ENCODE measurements at regions not wholly inside any gene's neighbourhood (a gene's known extent, or its start where the extent isn't known, plus 50 kb on each side); places are given as distances from the start of the nearest gene placed in this dataset.
"Not testable (repeated sequence)": the region's sequence is repeated elsewhere in the genome, so short reads cannot be mapped to it uniquely, and the experiment has no call there.

DNA sequence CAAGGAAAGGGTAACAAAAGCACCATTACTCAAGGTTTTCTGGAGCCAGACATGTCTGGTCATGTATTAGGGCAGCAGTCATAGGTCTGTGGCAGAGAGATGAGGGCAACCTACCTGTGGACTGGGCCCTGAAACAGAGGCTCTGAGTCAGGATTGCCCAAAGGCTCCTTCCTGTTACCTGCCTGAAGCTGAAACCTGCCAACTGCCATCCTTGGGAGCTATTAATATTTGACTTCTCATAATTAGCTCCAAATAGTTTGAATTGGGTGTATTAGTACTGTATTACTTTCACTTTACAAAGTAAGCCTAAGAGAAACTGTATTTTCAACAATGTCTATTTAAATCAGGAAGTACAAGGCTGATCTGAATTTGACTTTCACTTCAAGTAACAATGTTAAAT lies 72.0 kb upstream of the TBX18 start:
- H3K4me3 ChIP-seq (ENCODE audit: low read length): no peak overlapping the region
- no peaks in the 10 kb centered on the region for H3K36me3 ChIP-seq (ENCODE audit: insufficient read depth, low read length)
- peaks cover 6% of the 10 kb centered on the region for H3K9me3 Mint-ChIP-seq
- no peak overlapping the region for H3K27ac ChIP-seq (ENCODE audit: low read depth in 1 of 2, low read length in 2 of 2)
- TF ChIP-seq, protein P1, sequence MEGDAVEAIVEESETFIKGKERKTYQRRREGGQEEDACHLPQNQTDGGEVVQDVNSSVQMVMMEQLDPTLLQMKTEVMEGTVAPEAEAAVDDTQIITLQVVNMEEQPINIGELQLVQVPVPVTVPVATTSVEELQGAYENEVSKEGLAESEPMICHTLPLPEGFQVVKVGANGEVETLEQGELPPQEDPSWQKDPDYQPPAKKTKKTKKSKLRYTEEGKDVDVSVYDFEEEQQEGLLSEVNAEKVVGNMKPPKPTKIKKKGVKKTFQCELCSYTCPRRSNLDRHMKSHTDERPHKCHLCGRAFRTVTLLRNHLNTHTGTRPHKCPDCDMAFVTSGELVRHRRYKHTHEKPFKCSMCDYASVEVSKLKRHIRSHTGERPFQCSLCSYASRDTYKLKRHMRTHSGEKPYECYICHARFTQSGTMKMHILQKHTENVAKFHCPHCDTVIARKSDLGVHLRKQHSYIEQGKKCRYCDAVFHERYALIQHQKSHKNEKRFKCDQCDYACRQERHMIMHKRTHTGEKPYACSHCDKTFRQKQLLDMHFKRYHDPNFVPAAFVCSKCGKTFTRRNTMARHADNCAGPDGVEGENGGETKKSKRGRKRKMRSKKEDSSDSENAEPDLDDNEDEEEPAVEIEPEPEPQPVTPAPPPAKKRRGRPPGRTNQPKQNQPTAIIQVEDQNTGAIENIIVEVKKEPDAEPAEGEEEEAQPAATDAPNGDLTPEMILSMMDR (IDR thresholded peaks at IDR 0.05): no peak
- no peaks in the 10 kb centered on the region for H3K27me3 Mint-ChIP-seq
- no peaks in the 10 kb centered on the region for H3K27me3 ChIP-seq (ENCODE audit: control insufficient read depth in 1 of 2, insufficient read depth in 2 of 2, low read length in 2 of 2)
- DNase-seq (no peak), ATAC-seq (ENCODE audit: poor library complexity) (no peak)
- ChIA-PET CTCF (no interaction called here), POLR2A (no interaction called here)
- H3K4me1 ChIP-seq (ENCODE audit: insufficient read depth, low read length): no peaks in the 10 kb centered on the region
- no peaks in the 10 kb centered on the region for H3K36me3 Mint-ChIP-seq (ENCODE audit: low read depth)
- no peaks in the 10 kb centered on the region for H3K4me1 Mint-ChIP-seq (ENCODE audit: low read depth)
- H3K27ac Mint-ChIP-seq: no peak overlapping the region
- intact Hi-C loops (cut with DNase I, micrococcal nuclease): loop anchor here in 1 of 2 experiments (10.0 kb wide), 1 partner anchor 228 kb away; no protein-coding TSS in a partner anchor
- H3K4me3 Mint-ChIP-seq: no peak overlapping the region
- peaks cover 0 to 6% of the 10 kb centered on the region in 2 experiments for H3K9me3 ChIP-seq (ENCODE audit: control insufficient read depth in 1 of 2, insufficient read depth in 1 of 2, low read length in 2 of 2)

- CTCF ChIA-PET: no interaction called here
- POLR2A ChIA-PET: no interaction called here
- H3K9me3 ChIP-seq (ENCODE audit: control insufficient read depth in 1 of 2, insufficient read depth in 1 of 2, low read length in 2 of 2): peaks cover 0 to 6% of the 10 kb centered on the region in 2 experiments
- no peak overlapping the region for H3K4me3 ChIP-seq (ENCODE audit: low read length)
- TF ChIP-seq, protein P1 (IDR thresholded peaks at IDR 0.05): no peak
- H3K4me1 ChIP-seq (ENCODE audit: insufficient read depth, low read length): no peaks in the 10 kb centered on the region
- H3K9me3 Mint-ChIP-seq: peaks cover 6% of the 10 kb centered on the region
- DNase-seq (no peak), ATAC-seq (ENCODE audit: poor library complexity) (no peak)
- H3K27ac ChIP-seq (ENCODE audit: low read depth in 1 of 2, low read length in 2 of 2): no peak overlapping the region
- H3K27ac Mint-ChIP-seq: no peak overlapping the region
- H3K4me1 Mint-ChIP-seq (ENCODE audit: low read depth): no peaks in the 10 kb centered on the region
- no peak overlapping the region for H3K4me3 Mint-ChIP-seq
- H3K36me3 ChIP-seq (ENCODE audit: insufficient read depth, low read length): no peaks in the 10 kb centered on the region
- intact Hi-C loops (cut with DNase I, micrococcal nuclease): loop anchor here in 1 of 2 experiments (10.0 kb wide), 1 partner anchor 229 kb away; no protein-coding TSS in a partner anchor
- H3K27me3 Mint-ChIP-seq: no peaks in the 10 kb centered on the region
- no peaks in the 10 kb centered on the region for H3K36me3 Mint-ChIP-seq (ENCODE audit: low read depth)
- no peaks in the 10 kb centered on the region for H3K27me3 ChIP-seq (ENCODE audit: control insufficient read depth in 1 of 2, insufficient read depth in 2 of 2, low read length in 2 of 2)
Measured at GRCh38 chr6:84835340-84835739, 70.9 kb upstream of the TBX18 start.

GRCh38 chr6:84831924-84832323 lies 67.5 kb upstream of the TBX18 start:
- H3K4me1 ChIP-seq (ENCODE audit: insufficient read depth, low read length); H3K4me1 Mint-ChIP-seq (ENCODE audit: low read depth); POLR2A ChIA-PET; H3K9me3 ChIP-seq (ENCODE audit: control insufficient read depth in 1 of 2, insufficient read depth in 1 of 2, low read length in 2 of 2); H3K4me3 ChIP-seq (ENCODE audit: low read length); CTCF ChIA-PET; H3K27me3 ChIP-seq (ENCODE audit: control insufficient read depth in 1 of 2, insufficient read depth in 2 of 2, low read length in 2 of 2); H3K4me3 Mint-ChIP-seq; DNase-seq; ATAC-seq (ENCODE audit: poor library complexity); H3K36me3 Mint-ChIP-seq (ENCODE audit: low read depth); H3K27me3 Mint-ChIP-seq; H3K27ac ChIP-seq (ENCODE audit: low read depth in 1 of 2, low read length in 2 of 2); H3K36me3 ChIP-seq (ENCODE audit: insufficient read depth, low read length); H3K27ac Mint-ChIP-seq: not testable (repeated sequence)
- intact Hi-C loops (cut with DNase I, micrococcal nuclease): loop anchor here in 1 of 2 experiments (10.0 kb wide), 1 partner anchor 233 kb away; no protein-coding TSS in a partner anchor
- peaks cover 11% of the 10 kb centered on the region for H3K9me3 Mint-ChIP-seq

GRCh38 chr6:84825461-84825860 lies 61.1 kb upstream of the TBX18 start:
- peaks cover 12% of the 10 kb centered on the region for H3K9me3 Mint-ChIP-seq
- CTCF ChIA-PET: no interaction called here

GRCh38 chr6:84821314-84821713 lies 56.9 kb upstream of the TBX18 start:
- ATAC-seq (ENCODE audit: poor library complexity); H3K4me1 Mint-ChIP-seq (ENCODE audit: low read depth); POLR2A ChIA-PET; intact Hi-C loops (cut with DNase I, micrococcal nuclease); H3K9me3 ChIP-seq (ENCODE audit: control insufficient read depth in 1 of 2, insufficient read depth in 1 of 2, low read length in 2 of 2); H3K27ac ChIP-seq (ENCODE audit: low read depth in 1 of 2, low read length in 2 of 2); H3K4me3 Mint-ChIP-seq; H3K27me3 ChIP-seq (ENCODE audit: control insufficient read depth in 1 of 2, insufficient read depth in 2 of 2, low read length in 2 of 2); CTCF ChIA-PET; DNase-seq; H3K4me3 ChIP-seq (ENCODE audit: low read length); H3K27me3 Mint-ChIP-seq; H3K4me1 ChIP-seq (ENCODE audit: insufficient read depth, low read length); H3K27ac Mint-ChIP-seq; H3K36me3 ChIP-seq (ENCODE audit: insufficient read depth, low read length); H3K36me3 Mint-ChIP-seq (ENCODE audit: low read depth): not testable (repeated sequence)
- H3K9me3 Mint-ChIP-seq: peaks cover 12% of the 10 kb centered on the region

More at GRCh38 chr6:84825461-84825860, 61.1 kb upstream of the TBX18 start:
- Histone ChIP-seq H3K4me1 (ENCODE audit: insufficient read depth, low read length) (no peaks in the 10 kb centered on the region), H3K27ac (ENCODE audit: low read depth in 1 of 2, low read length in 2 of 2) (no peak overlapping the region), H3K9me3 (ENCODE audit: control insufficient read depth in 1 of 2, insufficient read depth in 1 of 2, low read length in 2 of 2) (no peaks in the 10 kb centered on the region), H3K36me3 (ENCODE audit: insufficient read depth, low read length) (no peaks in the 10 kb centered on the region), H3K27me3 (ENCODE audit: control insufficient read depth in 1 of 2, insufficient read depth in 2 of 2, low read length in 2 of 2) (no peaks in the 10 kb centered on the region), H3K4me3 (ENCODE audit: low read length) (no peak overlapping the region)
- H3K36me3 Mint-ChIP-seq (ENCODE audit: low read depth): no peaks in the 10 kb centered on the region
- H3K4me3 Mint-ChIP-seq: no peak overlapping the region
- POLR2A ChIA-PET: no interaction called here
- DNase-seq: no peak
- no peak overlapping the region for H3K27ac Mint-ChIP-seq
- no peaks in the 10 kb centered on the region for H3K4me1 Mint-ChIP-seq (ENCODE audit: low read depth)
- TF ChIP-seq, protein P1 (IDR thresholded peaks at IDR 0.05): no peak
- ATAC-seq (ENCODE audit: poor library complexity): no peak
- H3K27me3 Mint-ChIP-seq: no peaks in the 10 kb centered on the region
- intact Hi-C loops (cut with DNase I, micrococcal nuclease): no loop called here

Measured in CD4-positive, alpha-beta T cell (primary cell).